ENCODE measurements at regions not wholly inside any gene's neighbourhood (a gene's known extent, or its start where the extent isn't known, plus 50 kb on each side); places are given as distances from the start of the nearest gene placed in this dataset.
"Not testable (repeated sequence)": the region's sequence is repeated elsewhere in the genome, so short reads cannot be mapped to it uniquely, and the experiment has no call there.

DNA sequence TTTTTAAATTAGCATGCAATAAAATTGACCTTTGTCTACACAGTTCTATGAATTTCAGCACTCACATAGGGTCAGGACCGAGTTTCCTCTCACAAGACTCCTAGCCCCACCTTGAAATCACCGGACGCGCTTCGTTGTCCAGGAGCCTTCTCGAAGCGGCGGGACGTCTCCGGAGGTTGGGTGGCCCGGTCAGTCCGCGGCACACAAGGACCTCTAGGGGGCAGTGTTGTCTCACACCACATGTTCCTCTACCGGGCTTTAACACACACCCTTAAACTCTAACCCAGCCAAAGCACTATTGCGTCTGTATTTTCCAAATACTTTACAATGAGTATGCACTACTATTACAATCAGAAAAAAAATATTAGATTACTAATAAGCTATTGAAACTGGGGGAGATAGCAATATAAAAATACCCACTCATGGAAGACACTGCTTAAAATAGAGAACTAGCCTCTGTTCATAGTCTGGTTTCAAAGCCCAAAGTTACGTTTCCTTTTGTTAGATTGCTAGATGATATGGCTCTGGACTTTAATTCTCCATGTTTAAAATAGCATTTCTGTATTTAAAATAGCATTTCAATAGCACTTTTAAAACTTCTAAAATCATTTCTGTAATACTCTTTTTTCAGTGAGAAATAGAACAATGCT is 56.0 kb upstream of the NUTM2D start:
- TF ChIP-seq POLR2AphosphoS5, GABPA (IDR thresholded peaks at IDR 0.05; ENCODE audit: low read depth): not testable (repeated sequence)
- TF ChIP-seq, protein P1, sequence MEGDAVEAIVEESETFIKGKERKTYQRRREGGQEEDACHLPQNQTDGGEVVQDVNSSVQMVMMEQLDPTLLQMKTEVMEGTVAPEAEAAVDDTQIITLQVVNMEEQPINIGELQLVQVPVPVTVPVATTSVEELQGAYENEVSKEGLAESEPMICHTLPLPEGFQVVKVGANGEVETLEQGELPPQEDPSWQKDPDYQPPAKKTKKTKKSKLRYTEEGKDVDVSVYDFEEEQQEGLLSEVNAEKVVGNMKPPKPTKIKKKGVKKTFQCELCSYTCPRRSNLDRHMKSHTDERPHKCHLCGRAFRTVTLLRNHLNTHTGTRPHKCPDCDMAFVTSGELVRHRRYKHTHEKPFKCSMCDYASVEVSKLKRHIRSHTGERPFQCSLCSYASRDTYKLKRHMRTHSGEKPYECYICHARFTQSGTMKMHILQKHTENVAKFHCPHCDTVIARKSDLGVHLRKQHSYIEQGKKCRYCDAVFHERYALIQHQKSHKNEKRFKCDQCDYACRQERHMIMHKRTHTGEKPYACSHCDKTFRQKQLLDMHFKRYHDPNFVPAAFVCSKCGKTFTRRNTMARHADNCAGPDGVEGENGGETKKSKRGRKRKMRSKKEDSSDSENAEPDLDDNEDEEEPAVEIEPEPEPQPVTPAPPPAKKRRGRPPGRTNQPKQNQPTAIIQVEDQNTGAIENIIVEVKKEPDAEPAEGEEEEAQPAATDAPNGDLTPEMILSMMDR (IDR thresholded peaks at IDR 0.05; ENCODE audit: insufficient read depth, low read length) = not testable (repeated sequence)
- TF ChIP-seq, protein P2, sequence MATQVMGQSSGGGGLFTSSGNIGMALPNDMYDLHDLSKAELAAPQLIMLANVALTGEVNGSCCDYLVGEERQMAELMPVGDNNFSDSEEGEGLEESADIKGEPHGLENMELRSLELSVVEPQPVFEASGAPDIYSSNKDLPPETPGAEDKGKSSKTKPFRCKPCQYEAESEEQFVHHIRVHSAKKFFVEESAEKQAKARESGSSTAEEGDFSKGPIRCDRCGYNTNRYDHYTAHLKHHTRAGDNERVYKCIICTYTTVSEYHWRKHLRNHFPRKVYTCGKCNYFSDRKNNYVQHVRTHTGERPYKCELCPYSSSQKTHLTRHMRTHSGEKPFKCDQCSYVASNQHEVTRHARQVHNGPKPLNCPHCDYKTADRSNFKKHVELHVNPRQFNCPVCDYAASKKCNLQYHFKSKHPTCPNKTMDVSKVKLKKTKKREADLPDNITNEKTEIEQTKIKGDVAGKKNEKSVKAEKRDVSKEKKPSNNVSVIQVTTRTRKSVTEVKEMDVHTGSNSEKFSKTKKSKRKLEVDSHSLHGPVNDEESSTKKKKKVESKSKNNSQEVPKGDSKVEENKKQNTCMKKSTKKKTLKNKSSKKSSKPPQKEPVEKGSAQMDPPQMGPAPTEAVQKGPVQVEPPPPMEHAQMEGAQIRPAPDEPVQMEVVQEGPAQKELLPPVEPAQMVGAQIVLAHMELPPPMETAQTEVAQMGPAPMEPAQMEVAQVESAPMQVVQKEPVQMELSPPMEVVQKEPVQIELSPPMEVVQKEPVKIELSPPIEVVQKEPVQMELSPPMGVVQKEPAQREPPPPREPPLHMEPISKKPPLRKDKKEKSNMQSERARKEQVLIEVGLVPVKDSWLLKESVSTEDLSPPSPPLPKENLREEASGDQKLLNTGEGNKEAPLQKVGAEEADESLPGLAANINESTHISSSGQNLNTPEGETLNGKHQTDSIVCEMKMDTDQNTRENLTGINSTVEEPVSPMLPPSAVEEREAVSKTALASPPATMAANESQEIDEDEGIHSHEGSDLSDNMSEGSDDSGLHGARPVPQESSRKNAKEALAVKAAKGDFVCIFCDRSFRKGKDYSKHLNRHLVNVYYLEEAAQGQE (IDR thresholded peaks at IDR 0.05; ENCODE audit: insufficient replicate concordance, low read depth) = not testable (repeated sequence)
